HL-60 (cell line): ENCODE measurements at regions not wholly inside any gene's neighbourhood (a gene's known extent, or its start where the extent isn't known, plus 50 kb on each side); places are given as distances from the start of the nearest gene placed in this dataset.

Experiments
- DNase-seq, 2 experiments: peaks; one replicate each; pipeline ENCODE4 v3.0.0-alpha.2; 2010 to 2020; ENCODE audit warnings: low read depth in 1 of 2, low spot score in 1 of 2
- H3K27ac ChIP-seq: fragments of 250-450 bp; sonication (Bioruptor Pico); replicated peaks from 2 replicates; pipeline ENCODE4 v1.5.1; 2020; ENCODE audit warnings: mild to moderate bottlenecking, moderate library complexity
- H3K27me3 ChIP-seq: fragments of 250-450 bp; sonication (Bioruptor Pico); 2 replicates; pipeline ENCODE4 v1.5.1; 2021; ENCODE audit warnings: mild to moderate bottlenecking, moderate library complexity; ENCODE audit not compliant: insufficient read depth, poor library complexity, severe bottlenecking
- H3K4me3 ChIP-seq: replicated peaks from 2 replicates; pipeline ENCODE4 v1.5.1; 2011; ENCODE audit warnings: mild to moderate bottlenecking, control low read depth, low read length; ENCODE audit not compliant: insufficient read depth
- CTCF ChIP-seq: IDR thresholded peaks from one replicate; pipeline ENCODE4 v1.5.1; 2011; ENCODE audit warnings: low read length, control low read depth, inconsistent platforms; ENCODE audit not compliant: insufficient read depth
- GABPA ChIP-seq: IDR thresholded peaks from 2 replicates; pipeline ENCODE4 v1.6.1; 2012; ENCODE audit warnings: low read depth
- POLR2AphosphoS5 ChIP-seq: IDR thresholded peaks from 2 replicates; pipeline ENCODE4 v1.6.1; 2012; ENCODE audit warnings: low read depth
- REST ChIP-seq: IDR thresholded peaks from 2 replicates; pipeline ENCODE4 v1.6.1; 2012; ENCODE audit warnings: low read depth; ENCODE audit not compliant: insufficient replicate concordance
- SPI1 ChIP-seq: IDR thresholded peaks from 2 replicates; pipeline ENCODE4 v1.6.1; 2012; ENCODE audit warnings: low read depth, mild to moderate bottlenecking, borderline replicate concordance

- DNase-seq = no peak
- Histone ChIP-seq H3K27me3 (no peaks in the 10 kb centered on the region), H3K4me3 (no peak overlapping the region), H3K27ac (no peak overlapping the region)
- TF ChIP-seq SPI1 = no peak
- no peak for TF ChIP-seq REST
- no peak for TF ChIP-seq POLR2AphosphoS5
- TF ChIP-seq CTCF = no peak
- TF ChIP-seq GABPA = no peak
These were observed 403.3 kb downstream of the SHANK2 start for GRCh38 chr11:70849031-70849430.

GRCh38 chr11:70851308-70851707, 401.1 kb downstream of the SHANK2 start:
- no peak for DNase-seq
- no peaks in the 10 kb centered on the region for H3K27me3 ChIP-seq
- no peak overlapping the region for H3K4me3 ChIP-seq
- no peak for TF ChIP-seq POLR2AphosphoS5
- TF ChIP-seq CTCF = no peak
- TF ChIP-seq SPI1 = no peak
- TF ChIP-seq REST = no peak
- no peak for TF ChIP-seq GABPA
- no peak overlapping the region for H3K27ac ChIP-seq

GRCh38 chr11:70851907-70852306, 400.5 kb downstream of the SHANK2 start:
- H3K27ac ChIP-seq = no peak overlapping the region
- TF ChIP-seq POLR2AphosphoS5 = no peak
- no peak for TF ChIP-seq GABPA
- TF ChIP-seq SPI1 = no peak
- no peak for TF ChIP-seq REST
- TF ChIP-seq CTCF = no peak
- no peak overlapping the region for H3K4me3 ChIP-seq
- DNase-seq = no peak
- H3K27me3 ChIP-seq = no peaks in the 10 kb centered on the region
